Ishikawa (cell line): ENCODE measurements at regions not wholly inside any gene's neighbourhood (a gene's known extent, or its start where the extent isn't known, plus 50 kb on each side); places are given as distances from the start of the nearest gene placed in this dataset.

Experiments used
- CEBPB ChIP-seq: IDR thresholded peaks from 2 replicates; pipeline ENCODE4 v1.6.1; 2012
- CREB1 ChIP-seq: IDR thresholded peaks from 2 replicates; pipeline ENCODE4 v1.6.1; 2012; ENCODE audit warnings: low read depth
- EGR1 ChIP-seq: IDR thresholded peaks from 2 replicates; pipeline ENCODE4 v1.6.1; 2012
- EP300 ChIP-seq: IDR thresholded peaks from 2 replicates; pipeline ENCODE4 v1.6.1; 2012; ENCODE audit warnings: borderline replicate concordance
- FOXM1 ChIP-seq: IDR thresholded peaks from 2 replicates; pipeline ENCODE4 v1.6.1; 2012; ENCODE audit warnings: low read depth, borderline replicate concordance
- NFIC ChIP-seq: IDR thresholded peaks from 2 replicates; pipeline ENCODE4 v1.6.1; 2012
- RAD21 ChIP-seq: IDR thresholded peaks from 2 replicates; pipeline ENCODE4 v1.6.1; 2012; ENCODE audit warnings: low read depth
- TAF1 ChIP-seq: IDR thresholded peaks from 2 replicates; pipeline ENCODE4 v1.6.1; 2012; ENCODE audit warnings: low read depth, mild to moderate bottlenecking
- TCF12 ChIP-seq: IDR thresholded peaks from 2 replicates; pipeline ENCODE4 v1.6.1; 2012; ENCODE audit warnings: low read depth
- TEAD4 ChIP-seq: IDR thresholded peaks from 2 replicates; pipeline ENCODE4 v1.6.1; 2012
- YY1 ChIP-seq: IDR thresholded peaks from 2 replicates; pipeline ENCODE4 v1.6.1; 2012; ENCODE audit warnings: low read depth
- ZBTB7A ChIP-seq: IDR thresholded peaks from 2 replicates; pipeline ENCODE4 v1.6.1; 2012; ENCODE audit warnings: low read depth
- TF ChIP-seq, protein P1 (sequence below): IDR thresholded peaks from 2 replicates; pipeline ENCODE4 v1.6.1; 2012
- TF ChIP-seq, protein P2 (sequence below): IDR thresholded peaks from 2 replicates; pipeline ENCODE4 v1.6.1; 2012
- TF ChIP-seq, protein P3 (sequence below): IDR thresholded peaks from 2 replicates; pipeline ENCODE4 v1.6.1; 2012; ENCODE audit warnings: low read depth, mild to moderate bottlenecking

DNA sequence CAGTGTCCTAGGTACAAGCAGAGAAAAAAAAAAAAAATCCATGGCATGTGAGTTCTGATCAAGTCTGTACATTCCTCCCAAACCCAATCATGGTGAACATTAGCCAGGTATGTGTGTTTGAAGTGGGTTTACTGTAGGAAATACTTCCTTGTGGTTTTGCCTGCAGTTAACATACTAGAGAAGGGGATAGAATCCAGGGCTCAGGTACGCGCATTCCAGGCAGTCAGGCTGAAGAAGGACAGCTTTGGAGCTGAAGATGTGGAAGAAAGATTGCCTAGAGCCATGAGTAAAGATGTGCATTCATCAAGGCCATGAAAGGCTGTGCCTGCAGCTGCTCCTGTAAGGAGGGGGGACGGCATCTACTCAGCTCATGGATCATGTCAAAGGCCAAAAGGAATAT lies 88.2 kb upstream of the NTF3 start:
- TF ChIP-seq YY1 (no peak), ZBTB7A (no peak), TCF12 (no peak), CEBPB (no peak), EGR1 (no peak), NFIC (no peak), EP300 (no peak), TEAD4 (no peak), RAD21 (no peak), CREB1 (no peak), FOXM1 (no peak), TAF1 (no peak)
- TF ChIP-seq, protein P1, sequence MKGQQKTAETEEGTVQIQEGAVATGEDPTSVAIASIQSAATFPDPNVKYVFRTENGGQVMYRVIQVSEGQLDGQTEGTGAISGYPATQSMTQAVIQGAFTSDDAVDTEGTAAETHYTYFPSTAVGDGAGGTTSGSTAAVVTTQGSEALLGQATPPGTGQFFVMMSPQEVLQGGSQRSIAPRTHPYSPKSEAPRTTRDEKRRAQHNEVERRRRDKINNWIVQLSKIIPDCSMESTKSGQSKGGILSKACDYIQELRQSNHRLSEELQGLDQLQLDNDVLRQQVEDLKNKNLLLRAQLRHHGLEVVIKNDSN: no peak
- TF ChIP-seq, protein P2, sequence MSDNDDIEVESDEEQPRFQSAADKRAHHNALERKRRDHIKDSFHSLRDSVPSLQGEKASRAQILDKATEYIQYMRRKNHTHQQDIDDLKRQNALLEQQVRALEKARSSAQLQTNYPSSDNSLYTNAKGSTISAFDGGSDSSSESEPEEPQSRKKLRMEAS: no peak
- TF ChIP-seq, protein P3, sequence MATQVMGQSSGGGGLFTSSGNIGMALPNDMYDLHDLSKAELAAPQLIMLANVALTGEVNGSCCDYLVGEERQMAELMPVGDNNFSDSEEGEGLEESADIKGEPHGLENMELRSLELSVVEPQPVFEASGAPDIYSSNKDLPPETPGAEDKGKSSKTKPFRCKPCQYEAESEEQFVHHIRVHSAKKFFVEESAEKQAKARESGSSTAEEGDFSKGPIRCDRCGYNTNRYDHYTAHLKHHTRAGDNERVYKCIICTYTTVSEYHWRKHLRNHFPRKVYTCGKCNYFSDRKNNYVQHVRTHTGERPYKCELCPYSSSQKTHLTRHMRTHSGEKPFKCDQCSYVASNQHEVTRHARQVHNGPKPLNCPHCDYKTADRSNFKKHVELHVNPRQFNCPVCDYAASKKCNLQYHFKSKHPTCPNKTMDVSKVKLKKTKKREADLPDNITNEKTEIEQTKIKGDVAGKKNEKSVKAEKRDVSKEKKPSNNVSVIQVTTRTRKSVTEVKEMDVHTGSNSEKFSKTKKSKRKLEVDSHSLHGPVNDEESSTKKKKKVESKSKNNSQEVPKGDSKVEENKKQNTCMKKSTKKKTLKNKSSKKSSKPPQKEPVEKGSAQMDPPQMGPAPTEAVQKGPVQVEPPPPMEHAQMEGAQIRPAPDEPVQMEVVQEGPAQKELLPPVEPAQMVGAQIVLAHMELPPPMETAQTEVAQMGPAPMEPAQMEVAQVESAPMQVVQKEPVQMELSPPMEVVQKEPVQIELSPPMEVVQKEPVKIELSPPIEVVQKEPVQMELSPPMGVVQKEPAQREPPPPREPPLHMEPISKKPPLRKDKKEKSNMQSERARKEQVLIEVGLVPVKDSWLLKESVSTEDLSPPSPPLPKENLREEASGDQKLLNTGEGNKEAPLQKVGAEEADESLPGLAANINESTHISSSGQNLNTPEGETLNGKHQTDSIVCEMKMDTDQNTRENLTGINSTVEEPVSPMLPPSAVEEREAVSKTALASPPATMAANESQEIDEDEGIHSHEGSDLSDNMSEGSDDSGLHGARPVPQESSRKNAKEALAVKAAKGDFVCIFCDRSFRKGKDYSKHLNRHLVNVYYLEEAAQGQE: no peak

DNA sequence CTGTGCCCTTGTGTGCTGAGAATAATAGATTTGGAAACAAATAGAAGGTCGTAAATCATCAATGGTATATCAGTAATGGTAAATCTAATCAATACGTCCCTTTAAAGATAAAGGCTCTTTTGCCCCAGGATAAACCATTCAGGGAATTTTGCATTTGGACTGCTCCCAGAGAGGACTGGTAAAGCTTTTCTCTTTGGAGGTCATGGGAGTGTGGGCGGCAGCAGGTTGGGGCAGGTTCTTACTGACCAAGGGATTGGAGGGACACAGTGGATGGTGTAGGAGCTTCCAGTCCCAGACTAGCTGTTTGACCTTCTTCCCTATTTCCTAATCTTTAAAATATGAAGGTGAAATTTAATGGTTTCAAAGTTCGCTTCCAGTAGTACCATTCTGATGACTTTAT lies 87.8 kb upstream of the NTF3 start:
- TF ChIP-seq TEAD4: no peak
- TF ChIP-seq, protein P3: no peak
- TF ChIP-seq, protein P2: no peak
- TF ChIP-seq TCF12: no peak
- TF ChIP-seq CEBPB: no peak
- no peak for TF ChIP-seq NFIC
- no peak for TF ChIP-seq FOXM1
- TF ChIP-seq ZBTB7A: no peak

DNA sequence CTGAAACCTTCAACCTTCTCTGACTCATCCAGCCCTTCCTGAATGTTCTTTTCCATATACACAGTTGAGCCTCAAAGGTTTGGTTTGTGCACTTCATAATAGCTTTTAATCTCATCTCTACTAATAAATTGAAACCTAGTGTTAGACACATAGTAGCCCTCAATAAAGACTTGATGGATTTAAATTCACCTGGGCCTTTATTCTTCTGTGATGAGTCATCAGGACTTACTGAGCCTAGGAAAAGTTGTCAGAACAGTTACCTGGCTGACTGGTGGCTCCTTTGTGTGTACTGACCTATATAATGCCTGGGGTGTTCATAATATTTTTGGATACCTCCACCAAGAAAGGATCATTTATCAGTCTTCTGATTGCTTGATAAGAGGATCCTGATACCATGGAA lies 86.4 kb upstream of the NTF3 start:
- no peak for TF ChIP-seq RAD21
- TF ChIP-seq TCF12: no peak
- TF ChIP-seq, protein P3: no peak
- no peak for TF ChIP-seq NFIC
- TF ChIP-seq TAF1: no peak
- TF ChIP-seq EGR1: no peak
- TF ChIP-seq, protein P1: no peak
- TF ChIP-seq ZBTB7A: no peak
- no peak for TF ChIP-seq TEAD4

DNA sequence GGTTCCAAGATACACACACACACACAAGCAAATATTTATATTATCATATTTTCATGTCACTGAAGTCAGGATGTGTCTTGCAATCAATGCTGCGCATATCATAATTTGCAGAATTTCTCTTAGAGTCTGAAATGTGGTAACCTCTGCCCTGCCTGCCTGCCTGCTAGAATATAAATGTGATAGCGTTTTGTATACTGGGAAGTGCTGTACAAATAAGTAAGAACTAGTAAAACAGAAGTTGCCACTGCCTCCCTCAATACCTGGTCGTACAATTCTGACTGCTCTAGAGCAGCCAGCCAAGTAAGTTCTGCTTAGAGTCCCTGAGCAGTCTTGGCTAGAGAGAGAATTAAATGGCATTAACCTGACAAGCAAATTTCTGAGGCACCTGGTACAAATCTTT lies 83.9 kb upstream of the NTF3 start:
- TF ChIP-seq TCF12 (no peak), TEAD4 (no peak), FOXM1 (no peak), EP300 (no peak), CREB1 (no peak), RAD21 (no peak), ZBTB7A (no peak), TAF1 (no peak), EGR1 (no peak), YY1 (no peak), NFIC (no peak), CEBPB (no peak)
- TF ChIP-seq, protein P2: no peak
- TF ChIP-seq, protein P3: no peak
- TF ChIP-seq, protein P1: no peak
